ACHN (cell line): ENCODE measurements at regions not wholly inside any gene's neighbourhood (a gene's known extent, or its start where the extent isn't known, plus 50 kb on each side); places are given as distances from the start of the nearest gene placed in this dataset.
"Not testable (repeated sequence)": the region's sequence is repeated elsewhere in the genome, so short reads cannot be mapped to it uniquely, and the experiment has no call there.

Source experiments
- DNase-seq: peaks from one replicate; pipeline ENCODE4 v3.0.0-alpha.2; 2015
- in situ Hi-C: cut with HindIII; loops from 2 replicates; pipeline ENCODE4 v1.10.0; 2017; ENCODE audit warnings: low sequenced_read_pairs, low pct_ligation_motif_present, low pct_unique_long_range_greater_than_20kb

DNA sequence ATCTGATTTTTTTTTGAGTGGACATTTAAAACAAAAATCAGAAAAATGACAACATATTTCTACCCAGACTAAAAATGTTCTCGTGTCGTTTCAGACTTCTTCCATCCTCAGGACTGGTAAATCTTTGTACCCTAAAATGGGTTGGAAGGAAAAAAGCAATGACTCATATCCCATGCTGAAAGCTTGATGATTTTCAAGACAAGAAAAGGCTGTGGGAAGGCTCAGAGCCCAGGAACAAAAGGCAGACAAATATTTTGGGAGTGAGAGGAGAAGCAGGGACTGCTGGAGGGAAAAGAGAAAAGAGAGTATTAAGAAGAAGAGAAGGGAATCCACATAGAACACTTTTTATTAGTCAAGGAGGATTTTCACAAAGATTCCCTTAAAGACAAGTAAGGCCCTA lies 77.1 kb upstream of the CTAGE1 start:
- in situ Hi-C loops, result no loop called here
- no peak for DNase-seq

DNA sequence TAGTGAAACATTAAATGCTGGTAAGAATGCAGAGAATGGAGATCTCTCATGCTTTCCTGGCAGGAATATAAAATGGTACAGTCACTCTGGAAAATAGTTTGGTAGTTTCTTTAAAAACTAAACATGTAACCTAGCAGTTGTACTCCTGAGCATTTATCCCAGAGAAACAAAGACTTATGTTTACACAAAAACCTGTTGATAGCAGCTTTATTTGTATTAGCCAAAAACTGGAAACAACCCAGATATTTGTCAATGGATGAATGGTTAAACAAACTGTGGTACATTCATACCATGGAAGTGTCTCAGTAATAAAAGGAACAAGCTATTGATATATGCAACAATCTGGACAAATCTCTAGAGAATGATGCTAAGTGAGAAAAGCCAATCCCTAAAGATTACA lies 81.7 kb upstream of the CTAGE1 start:
- no peak for DNase-seq
- in situ Hi-C loops, result no loop called here

- in situ Hi-C loops, result no loop called here
- DNase-seq, result no peak
Measured at GRCh38 chr18:22503803-22504202, 86.1 kb upstream of the CTAGE1 start.

DNA sequence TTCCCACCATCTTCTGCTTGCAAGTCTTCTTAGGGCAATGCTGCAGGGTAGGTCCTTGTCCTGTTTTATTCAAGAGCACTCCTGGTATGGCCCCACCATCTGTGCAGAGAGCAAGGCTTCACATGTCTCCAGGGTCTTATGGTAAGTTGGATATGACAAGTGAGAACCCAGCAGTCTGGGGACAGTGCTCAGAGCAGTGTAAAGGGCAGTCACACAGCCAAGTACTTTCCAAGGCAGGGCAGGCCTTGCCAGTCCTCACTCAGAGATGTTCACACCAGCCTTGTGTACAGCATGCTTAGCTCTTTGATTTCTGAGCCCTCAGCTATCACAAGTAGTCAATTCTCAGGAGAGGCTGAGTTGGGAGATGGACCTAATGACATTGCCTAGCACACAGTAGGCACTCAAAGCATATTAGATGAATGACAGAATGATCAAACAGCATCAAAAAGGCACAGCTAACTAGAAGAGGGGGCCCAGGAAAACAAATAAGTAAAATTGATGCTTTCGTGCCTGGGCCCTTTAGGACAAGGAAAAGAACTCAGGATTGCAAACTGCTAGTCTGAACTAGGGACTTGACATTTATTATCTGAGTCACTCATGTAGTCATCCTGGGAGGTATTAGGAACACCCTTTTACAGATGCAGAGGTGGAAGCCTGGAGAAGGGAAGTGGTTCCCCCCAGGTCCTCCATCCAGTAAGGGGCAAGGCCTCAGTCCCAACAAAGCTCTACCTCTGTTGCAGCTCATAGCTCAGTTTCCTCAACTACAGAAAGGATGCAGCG lies 86.7 kb upstream of the CTAGE1 start:
- no peak for DNase-seq
- in situ Hi-C loops, result no loop called here

DNA sequence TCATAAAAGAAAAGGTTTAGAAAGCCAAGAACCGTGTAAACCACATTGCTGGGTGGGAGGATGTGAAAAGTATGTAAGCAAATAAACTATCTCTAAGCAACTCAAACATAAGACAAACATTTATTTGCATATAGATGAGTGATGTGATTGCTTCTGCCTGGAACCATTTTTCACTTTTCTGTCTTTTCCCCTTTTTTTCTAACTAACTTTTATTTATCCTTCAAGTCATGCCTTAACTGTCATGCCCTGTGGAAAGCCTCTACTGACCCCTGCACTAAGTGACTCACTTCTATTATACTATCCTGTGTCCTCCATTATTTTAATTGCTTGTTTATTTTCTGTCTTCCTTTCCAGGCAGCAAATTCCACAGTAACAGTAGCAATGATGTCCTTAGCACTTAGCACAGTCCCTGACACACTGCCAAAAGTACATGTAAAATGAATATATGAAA lies 87.5 kb upstream of the CTAGE1 start:
- DNase-seq, result no peak
- in situ Hi-C loops, result no loop called here

DNA sequence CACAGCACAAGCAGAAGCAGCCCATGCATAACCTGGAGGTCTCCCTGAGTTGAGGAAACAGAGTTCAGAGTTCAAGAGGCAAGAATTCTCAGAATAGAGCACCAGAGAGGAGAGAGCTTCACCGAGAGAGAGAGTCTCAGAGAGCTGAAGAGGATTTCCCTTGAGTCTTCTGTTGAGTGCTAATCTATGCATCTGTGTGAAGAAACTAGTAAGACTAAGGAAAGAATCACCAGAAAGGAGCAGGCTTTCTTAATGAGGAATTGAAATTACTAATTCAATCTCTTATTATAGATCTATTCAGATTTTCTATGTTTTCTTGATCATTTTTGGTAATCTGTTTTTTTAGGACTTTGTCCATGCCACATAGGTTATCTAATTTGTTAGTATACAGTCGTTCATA lies 89.3 kb upstream of the CTAGE1 start:
- in situ Hi-C loops, result no loop called here
- no peak for DNase-seq

- DNase-seq, result no peak
- in situ Hi-C loops, result no loop called here
Measured at GRCh38 chr18:22509423-22509822, 91.7 kb upstream of the CTAGE1 start.

DNA sequence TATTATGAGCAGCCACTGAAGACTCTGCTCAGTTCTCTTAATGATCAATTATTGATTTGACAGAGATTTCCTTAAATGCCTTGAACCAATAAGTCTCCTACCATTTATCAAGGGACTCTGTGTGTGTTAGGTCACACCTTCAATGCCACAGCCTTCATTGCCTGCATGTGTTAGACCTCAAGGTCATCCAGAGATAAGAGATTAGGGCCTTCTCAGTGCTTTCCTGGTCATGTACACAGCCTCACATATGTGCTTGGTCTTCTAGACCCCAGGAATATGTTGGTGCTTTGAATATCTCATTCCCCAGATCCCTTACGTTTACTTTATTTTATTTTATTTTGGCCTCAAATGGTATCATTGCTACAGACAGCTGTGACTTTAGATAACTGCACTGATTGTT lies 93.0 kb upstream of the CTAGE1 start:
- no peak for DNase-seq
- in situ Hi-C loops, result no loop called here

- in situ Hi-C loops, result no loop called here
- no peak for DNase-seq
Measured at GRCh38 chr18:22513721-22514481, 96.2 kb upstream of the CTAGE1 start.

DNA sequence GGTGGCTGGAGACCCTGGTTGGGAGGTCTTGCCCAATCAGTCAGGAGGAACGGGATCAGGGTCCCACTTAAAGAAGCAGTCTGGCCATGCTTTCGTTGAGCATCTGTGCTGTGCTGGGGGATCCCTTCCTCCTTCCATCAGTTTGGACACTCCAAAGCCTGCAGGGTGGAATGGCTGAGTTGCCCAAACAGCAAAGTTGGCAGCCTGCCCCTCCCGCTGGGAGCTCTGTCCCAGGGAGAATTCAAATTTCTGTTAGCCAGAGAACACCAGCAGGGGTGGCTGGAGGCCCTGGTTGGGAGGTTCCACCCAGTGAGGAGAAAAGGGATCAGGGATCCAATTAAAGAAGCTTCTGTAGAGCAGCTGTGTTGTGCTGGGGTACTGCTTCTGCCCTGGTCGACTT lies 96.9 kb upstream of the CTAGE1 start:
- DNase-seq, result no peak
- in situ Hi-C loops, result no loop called here

GRCh38 chr18:22515250-22515649 lies 97.5 kb upstream of the CTAGE1 start:
- in situ Hi-C loops, result no loop called here
- DNase-seq, result no peak

GRCh38 chr18:22517356-22517755 lies 99.6 kb upstream of the CTAGE1 start:
- in situ Hi-C loops, result no loop called here

GRCh38 chr18:22521026-22521707 lies 103.5 kb upstream of the CTAGE1 start:
- DNase-seq, result no peak
- in situ Hi-C loops, result no loop called here

More at GRCh38 chr18:22517356-22517755, 99.6 kb upstream of the CTAGE1 start:
- no peak for DNase-seq

DNA sequence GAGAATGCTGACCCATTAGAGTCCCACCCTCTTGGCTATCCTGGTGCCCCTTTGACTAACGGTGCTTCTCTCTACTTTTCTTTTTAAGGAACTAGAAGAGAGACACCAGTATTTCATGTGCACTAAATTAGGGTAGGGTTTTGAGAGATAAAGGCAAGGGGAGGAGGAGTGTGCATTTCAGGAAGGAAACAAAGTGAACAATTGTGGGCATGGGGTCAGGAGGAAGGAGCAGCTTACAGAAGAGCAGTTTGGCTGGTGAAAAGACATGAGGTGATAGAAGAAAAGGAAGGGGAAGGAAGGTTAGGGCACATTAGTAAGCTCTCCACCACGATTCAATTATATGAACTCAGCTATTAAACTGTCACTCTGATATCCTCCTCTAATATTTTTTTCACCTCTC lies 105.8 kb upstream of the CTAGE1 start:
- in situ Hi-C loops, result no loop called here
- DNase-seq, result no peak

GRCh38 chr18:22524783-22525182 lies 107.1 kb upstream of the CTAGE1 start:
- DNase-seq, result no peak
- in situ Hi-C loops, result no loop called here

- DNase-seq, result no peak
- in situ Hi-C loops, result no loop called here
Measured at GRCh38 chr18:22525313-22525712, 107.6 kb upstream of the CTAGE1 start.

DNA sequence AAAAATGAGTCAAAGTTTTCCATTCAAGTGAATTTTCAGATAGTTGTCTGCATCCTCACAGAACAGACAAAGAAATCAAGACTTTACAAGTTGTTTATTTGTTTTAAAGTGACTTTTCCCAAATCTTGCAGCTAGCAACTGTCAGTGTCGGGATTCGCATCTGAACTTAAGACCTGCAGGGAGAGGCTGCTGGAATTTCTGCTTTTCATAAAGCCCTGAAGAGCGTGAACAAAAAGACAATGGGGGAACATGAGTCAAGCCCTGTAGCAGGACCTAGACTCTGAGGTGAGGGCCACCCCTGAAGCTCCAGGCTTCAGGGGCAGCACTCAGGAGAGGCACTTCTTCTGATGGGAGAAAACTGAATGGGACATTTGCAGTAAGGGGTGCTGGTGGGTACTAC lies 108.2 kb upstream of the CTAGE1 start:
- in situ Hi-C loops, result no loop called here

GRCh38 chr18:22528291-22528690 lies 110.6 kb upstream of the CTAGE1 start:
- DNase-seq, result no peak
- in situ Hi-C loops, result no loop called here

More for the DNA sequence above, 108.2 kb upstream of the CTAGE1 start:
- DNase-seq, result no peak

DNA sequence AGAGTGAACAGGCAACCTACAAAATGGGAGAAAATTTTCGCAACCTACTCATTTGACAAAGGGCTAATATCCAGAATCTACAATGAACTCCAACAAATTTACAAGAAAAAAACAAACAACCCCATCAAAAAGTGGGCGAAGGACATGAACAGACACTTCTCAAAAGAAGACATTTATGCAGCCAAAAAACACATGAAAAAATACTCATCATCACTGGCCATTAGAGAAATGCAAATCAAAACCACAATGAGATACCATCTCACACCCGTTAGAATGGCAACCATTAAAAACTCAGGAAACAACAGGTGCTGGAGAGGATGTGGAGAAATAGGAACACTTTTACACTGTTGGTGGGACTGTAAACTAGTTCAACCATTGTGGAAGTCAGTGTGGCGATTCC lies 117.0 kb upstream of the CTAGE1 start:
- DNase-seq, in situ Hi-C loops: not testable (repeated sequence)
